NB4 (cell line): ENCODE measurements at regions not wholly inside any gene's neighbourhood (a gene's known extent, or its start where the extent isn't known, plus 50 kb on each side); places are given as distances from the start of the nearest gene placed in this dataset.

Experiments used
- MYC ChIP-seq: IDR thresholded peaks from 2 replicates; pipeline ENCODE4 v1.6.1; 2011; ENCODE audit warnings: low read depth, low read length
- POLR2A ChIP-seq: IDR thresholded peaks from 2 replicates; pipeline ENCODE4 v1.6.1; 2011; ENCODE audit warnings: mild to moderate bottlenecking; ENCODE audit not compliant: insufficient read length; ENCODE audit errors: extremely low read depth
- TF ChIP-seq, protein P1 (sequence below): IDR thresholded peaks from one replicate; pipeline ENCODE4 v1.5.1; 2012; ENCODE audit warnings: low read depth, low read length
- TF ChIP-seq, protein P2 (sequence below): IDR thresholded peaks from 2 replicates; pipeline ENCODE4 v1.6.1; 2011; ENCODE audit warnings: low read depth, low read length

DNA sequence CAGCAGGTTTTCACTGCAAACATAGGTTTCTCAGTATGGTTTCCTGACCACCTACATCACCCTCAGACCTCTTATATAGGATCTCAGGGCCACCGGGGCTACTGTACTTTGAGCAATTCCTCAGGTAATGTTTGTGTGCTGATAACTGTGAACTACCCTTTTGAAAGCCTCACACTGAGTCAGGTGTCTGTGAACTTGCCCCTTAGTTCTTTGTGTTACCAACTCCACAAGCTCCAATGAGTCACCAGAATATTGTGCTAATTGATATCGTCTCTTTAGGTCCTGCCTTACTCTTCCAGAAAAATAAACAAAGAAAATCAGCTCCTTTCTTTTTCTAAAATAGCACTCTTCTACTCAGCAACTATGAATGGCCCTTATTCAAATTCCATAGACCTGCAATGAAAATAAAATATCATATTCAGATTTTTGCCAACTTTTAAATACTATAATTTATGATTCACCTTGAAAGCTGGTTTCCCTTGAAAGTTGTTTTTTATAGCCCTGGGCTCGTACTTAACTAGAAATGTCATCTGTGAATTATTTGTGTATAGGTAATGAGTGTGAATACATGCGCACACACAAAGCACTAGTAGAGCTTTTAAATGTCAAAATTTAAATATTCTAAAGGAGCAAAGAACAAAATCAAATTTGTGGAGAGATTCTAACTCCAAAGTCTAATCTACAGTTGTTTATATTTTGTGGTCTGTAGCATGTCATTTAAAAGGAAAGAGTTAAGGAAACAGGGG is 88.1 kb upstream of the WARS2 start:
- TF ChIP-seq, protein P1, sequence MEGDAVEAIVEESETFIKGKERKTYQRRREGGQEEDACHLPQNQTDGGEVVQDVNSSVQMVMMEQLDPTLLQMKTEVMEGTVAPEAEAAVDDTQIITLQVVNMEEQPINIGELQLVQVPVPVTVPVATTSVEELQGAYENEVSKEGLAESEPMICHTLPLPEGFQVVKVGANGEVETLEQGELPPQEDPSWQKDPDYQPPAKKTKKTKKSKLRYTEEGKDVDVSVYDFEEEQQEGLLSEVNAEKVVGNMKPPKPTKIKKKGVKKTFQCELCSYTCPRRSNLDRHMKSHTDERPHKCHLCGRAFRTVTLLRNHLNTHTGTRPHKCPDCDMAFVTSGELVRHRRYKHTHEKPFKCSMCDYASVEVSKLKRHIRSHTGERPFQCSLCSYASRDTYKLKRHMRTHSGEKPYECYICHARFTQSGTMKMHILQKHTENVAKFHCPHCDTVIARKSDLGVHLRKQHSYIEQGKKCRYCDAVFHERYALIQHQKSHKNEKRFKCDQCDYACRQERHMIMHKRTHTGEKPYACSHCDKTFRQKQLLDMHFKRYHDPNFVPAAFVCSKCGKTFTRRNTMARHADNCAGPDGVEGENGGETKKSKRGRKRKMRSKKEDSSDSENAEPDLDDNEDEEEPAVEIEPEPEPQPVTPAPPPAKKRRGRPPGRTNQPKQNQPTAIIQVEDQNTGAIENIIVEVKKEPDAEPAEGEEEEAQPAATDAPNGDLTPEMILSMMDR: no peak
- no peak for TF ChIP-seq POLR2A
- TF ChIP-seq, protein P2, sequence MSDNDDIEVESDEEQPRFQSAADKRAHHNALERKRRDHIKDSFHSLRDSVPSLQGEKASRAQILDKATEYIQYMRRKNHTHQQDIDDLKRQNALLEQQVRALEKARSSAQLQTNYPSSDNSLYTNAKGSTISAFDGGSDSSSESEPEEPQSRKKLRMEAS: no peak
- no peak for TF ChIP-seq MYC
